NCI-H1417 (cell line): ENCODE measurements at regions not wholly inside any gene's neighbourhood (a gene's known extent, or its start where the extent isn't known, plus 50 kb on each side); places are given as distances from the start of the nearest gene placed in this dataset.
"Not testable (repeated sequence)": the region's sequence is repeated elsewhere in the genome, so short reads cannot be mapped to it uniquely, and the experiment has no call there.

Experiments used
- DNase-seq, 3 experiments: peaks; one replicate each; lab custom pipeline; 2025; lab: John Stamatoyannopoulos, UW

GRCh38 chr4:151561551-151562256 lies 152.7 kb downstream of the FHIP1A start:
- DNase-seq: no peak

GRCh38 chr4:151563194-151563593 lies 154.2 kb downstream of the FHIP1A start:
- DNase-seq: peak in 2 of 3 experiments; percentile 44 to 63

- no peak for DNase-seq
These were observed 155.3 kb downstream of the FHIP1A start for GRCh38 chr4:151564321-151564720.

- no peak for DNase-seq
These were observed 156.6 kb downstream of the FHIP1A start for GRCh38 chr4:151565583-151565982.

- DNase-seq: peak in 2 of 3 experiments; percentile 15 to 56
These were observed 157.1 kb downstream of the FHIP1A start for GRCh38 chr4:151566053-151566452.

- DNase-seq: peak in 2 of 3 experiments; percentile 73 to 95
These were observed 158.1 kb downstream of the FHIP1A start for GRCh38 chr4:151567056-151567455.

GRCh38 chr4:151568966-151569365 lies 160.0 kb downstream of the FHIP1A start:
- DNase-seq: peak in 1 of 3 experiments; percentile 22

GRCh38 chr4:151569650-151570049 lies 160.7 kb downstream of the FHIP1A start:
- peak; percentile 64 to 92 (median 64) for DNase-seq

- DNase-seq: no peak
These were observed 164.5 kb downstream of the FHIP1A start for GRCh38 chr4:151573474-151573873.

GRCh38 chr4:151573945-151574344 lies 165.0 kb downstream of the FHIP1A start:
- DNase-seq: no peak

- no peak for DNase-seq
These were observed 166.0 kb downstream of the FHIP1A start for GRCh38 chr4:151574968-151575367.

GRCh38 chr4:151575646-151576045 lies 166.7 kb downstream of the FHIP1A start:
- DNase-seq: no peak

GRCh38 chr4:151576627-151577026 lies 167.7 kb downstream of the FHIP1A start:
- no peak for DNase-seq

- peak in 2 of 3 experiments; percentile 37 to 83 for DNase-seq
These were observed 172.6 kb downstream of the FHIP1A start for GRCh38 chr4:151581570-151581969.

GRCh38 chr4:151582098-151582497 lies 173.1 kb downstream of the FHIP1A start:
- no peak for DNase-seq

GRCh38 chr4:151583157-151583914 lies 174.4 kb downstream of the FHIP1A start:
- no peak for DNase-seq

- no peak for DNase-seq
These were observed 175.1 kb downstream of the FHIP1A start for GRCh38 chr4:151584101-151584500.

GRCh38 chr4:151595629-151596028 lies 165.2 kb downstream of the GATB start:
- DNase-seq: not testable (repeated sequence)

GRCh38 chr4:151597691-151598090 lies 163.1 kb downstream of the GATB start:
- DNase-seq: not testable (repeated sequence)

GRCh38 chr4:151599863-151600262 lies 160.9 kb downstream of the GATB start:
- no peak for DNase-seq

GRCh38 chr4:151600432-151600831 lies 160.4 kb downstream of the GATB start:
- no peak for DNase-seq

- no peak for DNase-seq
These were observed 157.4 kb downstream of the GATB start for GRCh38 chr4:151603377-151603776.

GRCh38 chr4:151604238-151604637 lies 156.6 kb downstream of the GATB start:
- DNase-seq: peak in 1 of 3 experiments; percentile 35
